ENCODE measurements at regions not wholly inside any gene's neighbourhood (a gene's known extent, or its start where the extent isn't known, plus 50 kb on each side); places are given as distances from the start of the nearest gene placed in this dataset.

DNA sequence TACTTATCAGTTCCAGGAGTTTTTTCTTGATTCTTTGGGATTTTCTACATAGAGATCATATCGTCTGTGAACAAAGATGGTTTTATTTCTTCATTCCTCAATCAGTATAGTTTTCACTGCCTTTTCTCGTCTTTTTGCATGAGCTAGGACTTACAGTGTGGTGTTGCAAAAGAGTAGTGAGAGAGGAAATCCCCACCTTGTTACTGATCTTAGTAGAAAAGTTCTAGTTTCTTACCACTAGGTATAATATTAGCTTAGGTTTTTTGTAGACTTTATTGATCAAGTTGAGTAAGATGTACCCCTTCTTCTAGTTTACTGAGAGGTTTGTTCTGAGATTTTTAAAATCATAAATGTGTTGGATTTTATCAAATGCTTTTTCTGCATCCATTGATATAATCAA is 123.3 kb downstream of the TMEM26 start:
- TF ChIP-seq EZH2 (IDR thresholded peaks at IDR 0.05; ENCODE audit: borderline replicate concordance, low read depth, low read length, severe bottlenecking): no peak
- TF ChIP-seq, protein P1, sequence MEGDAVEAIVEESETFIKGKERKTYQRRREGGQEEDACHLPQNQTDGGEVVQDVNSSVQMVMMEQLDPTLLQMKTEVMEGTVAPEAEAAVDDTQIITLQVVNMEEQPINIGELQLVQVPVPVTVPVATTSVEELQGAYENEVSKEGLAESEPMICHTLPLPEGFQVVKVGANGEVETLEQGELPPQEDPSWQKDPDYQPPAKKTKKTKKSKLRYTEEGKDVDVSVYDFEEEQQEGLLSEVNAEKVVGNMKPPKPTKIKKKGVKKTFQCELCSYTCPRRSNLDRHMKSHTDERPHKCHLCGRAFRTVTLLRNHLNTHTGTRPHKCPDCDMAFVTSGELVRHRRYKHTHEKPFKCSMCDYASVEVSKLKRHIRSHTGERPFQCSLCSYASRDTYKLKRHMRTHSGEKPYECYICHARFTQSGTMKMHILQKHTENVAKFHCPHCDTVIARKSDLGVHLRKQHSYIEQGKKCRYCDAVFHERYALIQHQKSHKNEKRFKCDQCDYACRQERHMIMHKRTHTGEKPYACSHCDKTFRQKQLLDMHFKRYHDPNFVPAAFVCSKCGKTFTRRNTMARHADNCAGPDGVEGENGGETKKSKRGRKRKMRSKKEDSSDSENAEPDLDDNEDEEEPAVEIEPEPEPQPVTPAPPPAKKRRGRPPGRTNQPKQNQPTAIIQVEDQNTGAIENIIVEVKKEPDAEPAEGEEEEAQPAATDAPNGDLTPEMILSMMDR (IDR thresholded peaks at IDR 0.05; ENCODE audit: borderline replicate concordance, extremely low read depth, low read length, poor library complexity, severe bottlenecking): no peak
